ENCODE measurements at regions not wholly inside any gene's neighbourhood (a gene's known extent, or its start where the extent isn't known, plus 50 kb on each side); places are given as distances from the start of the nearest gene placed in this dataset.

GRCh38 chr15:96390986-96391385 lies 60.5 kb downstream of the NR2F2 start:
- ATAC-seq: no peak
- TF ChIP-seq, protein P1, sequence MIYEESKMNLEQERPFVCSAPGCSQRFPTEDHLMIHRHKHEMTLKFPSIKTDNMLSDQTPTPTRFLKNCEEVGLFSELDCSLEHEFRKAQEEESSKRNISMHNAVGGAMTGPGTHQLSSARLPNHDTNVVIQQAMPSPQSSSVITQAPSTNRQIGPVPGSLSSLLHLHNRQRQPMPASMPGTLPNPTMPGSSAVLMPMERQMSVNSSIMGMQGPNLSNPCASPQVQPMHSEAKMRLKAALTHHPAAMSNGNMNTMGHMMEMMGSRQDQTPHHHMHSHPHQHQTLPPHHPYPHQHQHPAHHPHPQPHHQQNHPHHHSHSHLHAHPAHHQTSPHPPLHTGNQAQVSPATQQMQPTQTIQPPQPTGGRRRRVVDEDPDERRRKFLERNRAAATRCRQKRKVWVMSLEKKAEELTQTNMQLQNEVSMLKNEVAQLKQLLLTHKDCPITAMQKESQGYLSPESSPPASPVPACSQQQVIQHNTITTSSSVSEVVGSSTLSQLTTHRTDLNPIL (CRISPR knock-in tag; IDR thresholded peaks at IDR 0.05; ENCODE audit: low read depth): no peak
- TF ChIP-seq ZC3H10 (CRISPR knock-in tag; IDR thresholded peaks at IDR 0.05) (no peak), ZNF8 (CRISPR knock-in tag; IDR thresholded peaks at IDR 0.05) (no peak)

- ATAC-seq: no peak
- TF ChIP-seq PPARA (CRISPR knock-in tag; IDR thresholded peaks at IDR 0.05; ENCODE audit: borderline replicate concordance) (no peak), SNAI2 (CRISPR knock-in tag; IDR thresholded peaks at IDR 0.05) (no peak), ESRRG (CRISPR knock-in tag; IDR thresholded peaks at IDR 0.05) (no peak), PATZ1 (CRISPR knock-in tag; IDR thresholded peaks at IDR 0.05; ENCODE audit: borderline replicate concordance) (no peak), CSDC2 (CRISPR knock-in tag; IDR thresholded peaks at IDR 0.05) (no peak), TOX (CRISPR knock-in tag; IDR thresholded peaks at IDR 0.05; ENCODE audit: borderline replicate concordance) (no peak), BACH2 (CRISPR knock-in tag; IDR thresholded peaks at IDR 0.05; ENCODE audit: borderline replicate concordance) (no peak), GLIS3 (CRISPR knock-in tag; IDR thresholded peaks at IDR 0.05) (no peak), ZFP3 (CRISPR knock-in tag; IDR thresholded peaks at IDR 0.05) (no peak), ZNF70 (CRISPR knock-in tag; IDR thresholded peaks at IDR 0.05) (no peak), TSHZ2 (CRISPR knock-in tag; IDR thresholded peaks at IDR 0.05) (no peak), ZNF8 (CRISPR knock-in tag; IDR thresholded peaks at IDR 0.05) (no peak), RARB (CRISPR knock-in tag; IDR thresholded peaks at IDR 0.05) (no peak), TCF4 (CRISPR knock-in tag; IDR thresholded peaks at IDR 0.05; ENCODE audit: borderline replicate concordance) (no peak), ARNTL (CRISPR knock-in tag; IDR thresholded peaks at IDR 0.05; ENCODE audit: borderline replicate concordance, low read depth) (no peak), OSR1 (CRISPR knock-in tag; IDR thresholded peaks at IDR 0.05) (no peak)
- TF ChIP-seq, protein P2, sequence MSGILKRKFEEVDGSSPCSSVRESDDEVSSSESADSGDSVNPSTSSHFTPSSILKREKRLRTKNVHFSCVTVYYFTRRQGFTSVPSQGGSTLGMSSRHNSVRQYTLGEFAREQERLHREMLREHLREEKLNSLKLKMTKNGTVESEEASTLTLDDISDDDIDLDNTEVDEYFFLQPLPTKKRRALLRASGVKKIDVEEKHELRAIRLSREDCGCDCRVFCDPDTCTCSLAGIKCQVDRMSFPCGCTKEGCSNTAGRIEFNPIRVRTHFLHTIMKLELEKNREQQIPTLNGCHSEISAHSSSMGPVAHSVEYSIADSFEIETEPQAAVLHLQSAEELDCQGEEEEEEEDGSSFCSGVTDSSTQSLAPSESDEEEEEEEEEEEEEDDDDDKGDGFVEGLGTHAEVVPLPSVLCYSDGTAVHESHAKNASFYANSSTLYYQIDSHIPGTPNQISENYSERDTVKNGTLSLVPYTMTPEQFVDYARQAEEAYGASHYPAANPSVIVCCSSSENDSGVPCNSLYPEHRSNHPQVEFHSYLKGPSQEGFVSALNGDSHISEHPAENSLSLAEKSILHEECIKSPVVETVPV (CRISPR knock-in tag; IDR thresholded peaks at IDR 0.05): no peak
- TF ChIP-seq, protein P3, sequence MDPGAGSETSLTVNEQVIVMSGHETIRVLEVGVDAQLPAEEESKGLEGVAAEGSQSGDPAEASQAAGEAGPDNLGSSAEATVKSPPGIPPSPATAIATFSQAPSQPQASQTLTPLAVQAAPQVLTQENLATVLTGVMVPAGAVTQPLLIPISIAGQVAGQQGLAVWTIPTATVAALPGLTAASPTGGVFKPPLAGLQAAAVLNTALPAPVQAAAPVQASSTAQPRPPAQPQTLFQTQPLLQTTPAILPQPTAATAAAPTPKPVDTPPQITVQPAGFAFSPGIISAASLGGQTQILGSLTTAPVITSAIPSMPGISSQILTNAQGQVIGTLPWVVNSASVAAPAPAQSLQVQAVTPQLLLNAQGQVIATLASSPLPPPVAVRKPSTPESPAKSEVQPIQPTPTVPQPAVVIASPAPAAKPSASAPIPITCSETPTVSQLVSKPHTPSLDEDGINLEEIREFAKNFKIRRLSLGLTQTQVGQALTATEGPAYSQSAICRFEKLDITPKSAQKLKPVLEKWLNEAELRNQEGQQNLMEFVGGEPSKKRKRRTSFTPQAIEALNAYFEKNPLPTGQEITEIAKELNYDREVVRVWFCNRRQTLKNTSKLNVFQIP (CRISPR knock-in tag; IDR thresholded peaks at IDR 0.05; ENCODE audit: borderline replicate concordance, low read depth): no peak
- TF ChIP-seq, protein P1 (CRISPR knock-in tag; IDR thresholded peaks at IDR 0.05; ENCODE audit: low read depth): no peak
These were observed 62.1 kb downstream of the NR2F2 start for GRCh38 chr15:96392380-96393208.

Measured in SK-N-SH treated with all-trans-retinoic acid at 6 μM for 48 hours (cell line).